CD4-positive, alpha-beta memory T cell (primary cell): ENCODE measurements at regions not wholly inside any gene's neighbourhood (a gene's known extent, or its start where the extent isn't known, plus 50 kb on each side); places are given as distances from the start of the nearest gene placed in this dataset.

ENCODE experiments used
- CTCF ChIA-PET: fragments of 350-600 bp; sonication (Branson Sonifier 250); formaldehyde crosslinking; loops from one replicate; lab custom pipeline; 2021; ENCODE audit warnings: inconsistent platforms; ENCODE audit not compliant: partially characterized antibody; lab: Charles Lee
- POLR2A ChIA-PET: fragments of 350-600 bp; sonication (Branson Sonifier 250); formaldehyde crosslinking; loops from one replicate; lab custom pipeline; 2021; ENCODE audit not compliant: partially characterized antibody; lab: Charles Lee
- DNase-seq, 5 donors: peaks; one replicate each; pipeline versions ENCODE4 v3.0.0 to v3.0.0-alpha.2; 2020 to 2022; ENCODE audit warnings: mixed read lengths in 1 of 5
- H3K27ac ChIP-seq: one replicate; pipeline ENCODE4 v1.7.0; 2013; ENCODE audit warnings: low read depth, low read length
- H3K27me3 ChIP-seq: 2 replicates; pipeline ENCODE4 v1.7.0; 2013; ENCODE audit warnings: mild to moderate bottlenecking, low read length, moderate library complexity; ENCODE audit not compliant: insufficient read depth
- H3K36me3 ChIP-seq: 2 replicates; pipeline ENCODE4 v1.7.0; 2013; ENCODE audit warnings: mild to moderate bottlenecking, low read length, moderate library complexity; ENCODE audit not compliant: insufficient read depth
- H3K4me1 ChIP-seq: 2 replicates; pipeline ENCODE4 v1.7.0; 2013; ENCODE audit warnings: mild to moderate bottlenecking, low read length, moderate library complexity; ENCODE audit not compliant: insufficient read depth
- H3K4me3 ChIP-seq, 2 donors: one replicate each; pipeline ENCODE4 v1.7.0; 2013; ENCODE audit warnings: low read length in 2 of 2, mild to moderate bottlenecking in 1 of 2
- H3K9me3 ChIP-seq, 2 donors: one replicate each; pipeline ENCODE4 v1.7.0; 2013; ENCODE audit warnings: low read length in 2 of 2, control low read depth in 1 of 2; ENCODE audit not compliant: control insufficient read depth in 1 of 2
- H3K27ac Mint-ChIP-seq, 7 donors: one replicate each; pipeline ENCODE4 v1.8.0; 2020 to 2021; ENCODE audit warnings: mixed read lengths in 7 of 7, mild to moderate bottlenecking in 6 of 7, inconsistent platforms in 3 of 7, moderate library complexity in 3 of 7
- H3K27me3 Mint-ChIP-seq, 2 donors: one replicate each; pipeline ENCODE4 v1.8.0; 2020 to 2021; ENCODE audit warnings: mixed read lengths in 2 of 2
- H3K36me3 Mint-ChIP-seq, 2 donors: one replicate each; pipeline ENCODE4 v1.8.0; 2020 to 2021; ENCODE audit warnings: mixed read lengths in 2 of 2, inconsistent platforms in 1 of 2, mild to moderate bottlenecking in 1 of 2
- H3K4me1 Mint-ChIP-seq, 4 donors: one replicate each; pipeline ENCODE4 v1.8.0; 2020 to 2021; ENCODE audit warnings: mixed read lengths in 4 of 4, mild to moderate bottlenecking in 1 of 4
- H3K4me3 Mint-ChIP-seq, 8 donors: one replicate each; pipeline ENCODE4 v1.8.0; 2020 to 2021; ENCODE audit warnings: mixed read lengths in 8 of 8, mild to moderate bottlenecking in 7 of 8, moderate library complexity in 6 of 8, inconsistent platforms in 3 of 8
- H3K9me3 Mint-ChIP-seq, 8 donors: one replicate each; pipeline ENCODE4 v1.8.0; 2020 to 2021; ENCODE audit warnings: mixed read lengths in 8 of 8, mild to moderate bottlenecking in 5 of 8, inconsistent platforms in 3 of 8, moderate library complexity in 1 of 8
- intact Hi-C: fragments of 100-400 bp; cut with micrococcal nuclease; formaldehyde crosslinking; loops from one replicate; pipeline ENCODE4 v1.15.1; 2023

DNA sequence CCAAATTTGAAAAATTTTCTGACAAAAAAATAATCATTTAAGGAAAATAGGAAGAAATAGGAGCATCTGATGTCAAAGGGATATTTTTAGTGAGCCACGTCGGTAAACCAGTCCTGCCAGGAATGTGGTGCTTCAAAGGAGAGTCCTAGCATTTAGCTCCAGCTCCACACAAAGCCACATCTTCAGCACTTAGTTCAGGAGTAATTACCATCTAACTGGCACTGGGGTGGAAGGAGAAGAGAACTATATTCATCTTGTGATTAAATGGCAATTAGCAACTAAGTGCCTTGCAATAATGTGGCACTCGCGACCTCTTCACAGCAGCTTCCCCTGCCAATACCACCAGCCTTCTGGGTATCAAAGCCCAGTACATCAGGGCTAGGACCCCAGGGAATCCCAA, 409.1 kb downstream of the SETD4 start:
- Mint-ChIP-seq H3K9me3 (no peaks in the 10 kb centered on the region), H3K27me3 (peaks cover 13% of the 10 kb centered on the region in 2 donors), H3K27ac (no peak overlapping the region), H3K36me3 (no peaks in the 10 kb centered on the region), H3K4me3 (no peak overlapping the region), H3K4me1 (no peaks in the 10 kb centered on the region)
- Histone ChIP-seq H3K27me3 (no peaks in the 10 kb centered on the region), H3K36me3 (no peaks in the 10 kb centered on the region), H3K9me3 (no peaks in the 10 kb centered on the region), H3K4me3 (no peak overlapping the region), H3K27ac (no peak overlapping the region), H3K4me1 (no peaks in the 10 kb centered on the region)
- no peak for DNase-seq
- ChIA-PET POLR2A (no interaction called here), CTCF (no interaction called here)
- intact Hi-C loops, result no loop called here

DNA sequence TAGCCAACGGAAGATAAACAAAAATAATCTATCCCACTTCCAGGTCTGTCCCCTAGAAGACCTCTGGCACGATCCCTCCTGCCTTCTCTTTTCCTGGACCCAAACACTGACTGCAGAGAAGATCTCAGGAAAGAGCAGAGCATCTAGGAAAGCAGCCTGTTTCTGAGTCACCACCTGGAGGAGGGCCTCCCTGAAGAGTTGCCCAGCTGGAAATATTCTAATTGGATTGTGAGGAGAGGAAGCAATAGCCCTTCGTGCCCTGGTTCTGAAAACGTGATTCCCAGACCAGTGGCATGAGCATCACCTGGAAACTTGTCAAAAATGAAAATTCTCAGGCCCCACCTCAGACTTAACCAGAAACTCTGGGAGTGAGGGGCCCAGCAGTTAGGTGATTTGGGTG, 411.1 kb downstream of the SETD4 start:
- POLR2A ChIA-PET, result no interaction called here
- H3K27ac Mint-ChIP-seq, result no peak overlapping the region
- H3K4me1 ChIP-seq, result no peaks in the 10 kb centered on the region

DNA sequence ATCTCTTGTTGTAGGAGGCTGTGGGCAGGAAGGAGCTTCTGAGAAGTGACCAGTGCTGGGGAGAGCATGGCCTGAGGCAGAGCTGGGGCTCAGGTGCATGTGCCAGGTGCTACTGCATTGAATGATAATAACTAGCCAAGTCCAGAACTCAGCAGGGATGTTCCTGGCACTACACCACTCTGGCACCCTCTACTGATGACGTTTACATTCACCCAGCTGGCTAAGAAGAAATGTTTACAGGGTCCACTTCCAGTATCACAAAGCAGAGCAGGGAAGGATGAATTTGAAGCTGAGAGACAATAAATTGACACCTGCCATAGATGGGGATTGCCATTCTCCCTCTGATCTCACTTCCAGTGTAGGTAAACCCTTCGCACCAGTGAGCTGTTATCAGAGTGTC, 411.8 kb downstream of the SETD4 start:
- H3K27ac Mint-ChIP-seq, result no peak overlapping the region
- H3K4me3 ChIP-seq, result no peak overlapping the region
- CTCF ChIA-PET, result no interaction called here

More for the DNA sequence above, 411.1 kb downstream of the SETD4 start:
- H3K36me3 ChIP-seq, result no peaks in the 10 kb centered on the region
- H3K9me3 Mint-ChIP-seq, result no peaks in the 10 kb centered on the region
- no peaks in the 10 kb centered on the region for H3K9me3 ChIP-seq
- H3K4me3 Mint-ChIP-seq, result no peak overlapping the region
- intact Hi-C loops, result no loop called here
- H3K27me3 ChIP-seq, result no peaks in the 10 kb centered on the region
- CTCF ChIA-PET, result no interaction called here
- no peak overlapping the region for H3K27ac ChIP-seq
- H3K4me3 ChIP-seq, result no peak overlapping the region
- H3K36me3 Mint-ChIP-seq, result no peaks in the 10 kb centered on the region
- peaks cover 13 to 18% of the 10 kb centered on the region in 2 donors for H3K27me3 Mint-ChIP-seq
- DNase-seq, result no peak
- no peaks in the 10 kb centered on the region for H3K4me1 Mint-ChIP-seq

DNA sequence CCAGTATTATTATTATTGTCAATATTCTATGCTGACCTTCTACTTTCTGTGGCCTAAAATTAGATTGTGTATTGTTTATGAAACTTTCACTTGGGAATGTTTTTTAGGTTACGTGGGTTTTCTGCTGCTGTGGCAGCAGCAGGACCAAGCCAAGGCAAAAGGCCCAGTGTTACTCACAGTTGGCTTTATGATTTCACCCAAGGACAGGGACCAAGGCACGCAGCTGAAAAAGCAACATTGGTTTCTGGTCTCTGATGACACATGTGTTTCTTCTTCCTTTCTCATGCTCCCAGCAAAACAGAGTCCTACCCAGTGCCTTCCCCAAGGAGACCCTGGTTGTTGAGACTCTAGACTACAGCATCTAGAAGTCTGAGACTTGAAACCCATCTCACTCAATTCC, 413.7 kb downstream of the SETD4 start:
- POLR2A ChIA-PET, result no interaction called here
- H3K4me3 Mint-ChIP-seq, result no peak overlapping the region
- Histone ChIP-seq H3K36me3 (no peaks in the 10 kb centered on the region), H3K9me3 (no peaks in the 10 kb centered on the region), H3K4me1 (no peaks in the 10 kb centered on the region), H3K4me3 (no peak overlapping the region), H3K27me3 (no peaks in the 10 kb centered on the region), H3K27ac (no peak overlapping the region)
- CTCF ChIA-PET, result no interaction called here
- no peaks in the 10 kb centered on the region for H3K4me1 Mint-ChIP-seq
- no peak overlapping the region for H3K27ac Mint-ChIP-seq
- H3K36me3 Mint-ChIP-seq, result no peaks in the 10 kb centered on the region
- intact Hi-C loops, result no loop called here
- H3K27me3 Mint-ChIP-seq, result peaks cover 20 to 27% of the 10 kb centered on the region in 2 donors
- H3K9me3 Mint-ChIP-seq, result no peaks in the 10 kb centered on the region
- no peak for DNase-seq

More for the DNA sequence above, 411.8 kb downstream of the SETD4 start:
- no peaks in the 10 kb centered on the region for H3K36me3 Mint-ChIP-seq
- Histone ChIP-seq H3K27me3 (no peaks in the 10 kb centered on the region), H3K9me3 (no peaks in the 10 kb centered on the region), H3K36me3 (no peaks in the 10 kb centered on the region), H3K4me1 (no peaks in the 10 kb centered on the region), H3K27ac (no peak overlapping the region)
- POLR2A ChIA-PET, result no interaction called here
- peaks cover 13 to 20% of the 10 kb centered on the region in 2 donors for H3K27me3 Mint-ChIP-seq
- no peak overlapping the region for H3K4me3 Mint-ChIP-seq
- H3K9me3 Mint-ChIP-seq, result no peaks in the 10 kb centered on the region
- H3K4me1 Mint-ChIP-seq, result no peaks in the 10 kb centered on the region
- DNase-seq, result no peak
- intact Hi-C loops, result no loop called here

DNA sequence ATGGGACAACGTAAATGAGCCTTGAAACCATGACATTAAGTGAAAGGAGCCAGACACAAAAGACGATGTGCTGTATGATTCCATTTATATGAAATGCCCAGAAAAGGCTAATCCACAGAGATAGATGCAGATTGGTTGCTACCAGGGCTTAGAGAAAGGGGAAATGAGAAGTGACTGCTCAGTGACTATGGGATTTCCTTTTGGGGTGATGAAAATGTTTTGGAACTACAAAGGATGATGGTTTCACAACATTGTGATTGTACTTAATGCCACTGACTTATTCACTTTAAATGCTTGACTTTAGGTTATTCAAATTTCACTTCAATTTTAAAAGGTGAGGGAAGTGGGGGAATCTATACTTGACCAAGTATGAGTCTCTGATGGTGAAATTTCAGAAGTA, 414.3 kb downstream of the SETD4 start:
- Mint-ChIP-seq H3K9me3 (no peaks in the 10 kb centered on the region), H3K4me1 (no peaks in the 10 kb centered on the region), H3K27me3 (peaks cover 20 to 27% of the 10 kb centered on the region in 2 donors), H3K27ac (no peak overlapping the region), H3K36me3 (no peaks in the 10 kb centered on the region), H3K4me3 (no peak overlapping the region)
- DNase-seq, result no peak
- ChIA-PET POLR2A (no interaction called here), CTCF (no interaction called here)
- Histone ChIP-seq H3K36me3 (no peaks in the 10 kb centered on the region), H3K27me3 (no peaks in the 10 kb centered on the region), H3K4me1 (no peaks in the 10 kb centered on the region), H3K4me3 (no peak overlapping the region), H3K27ac (no peak overlapping the region), H3K9me3 (no peaks in the 10 kb centered on the region)
- intact Hi-C loops, result no loop called here

DNA sequence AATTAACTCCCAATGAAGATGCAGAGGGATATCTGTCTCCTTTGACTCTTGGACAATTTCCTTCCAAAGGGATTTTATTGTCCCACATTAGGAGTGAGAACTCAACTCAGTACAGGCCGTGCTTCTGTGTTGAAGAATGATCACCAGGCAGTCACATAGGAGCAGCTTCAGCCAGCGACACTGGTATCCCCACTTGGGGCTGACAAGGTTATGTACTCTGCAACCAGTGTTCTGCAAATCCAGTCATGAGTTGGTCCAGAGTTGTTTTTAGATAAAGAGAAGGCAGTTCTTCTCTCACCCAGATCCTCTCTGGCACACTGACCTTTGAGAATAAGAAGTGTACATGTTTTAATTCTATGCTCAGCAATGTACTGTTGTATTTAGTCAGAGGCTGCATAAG, 415.8 kb downstream of the SETD4 start:
- DNase-seq, result no peak
- Histone ChIP-seq H3K4me1 (no peaks in the 10 kb centered on the region), H3K9me3 (no peaks in the 10 kb centered on the region), H3K4me3 (no peak overlapping the region), H3K36me3 (no peaks in the 10 kb centered on the region), H3K27ac (no peak overlapping the region), H3K27me3 (no peaks in the 10 kb centered on the region)
- CTCF ChIA-PET, result no interaction called here
- Mint-ChIP-seq H3K27me3 (peaks cover 19 to 26% of the 10 kb centered on the region in 2 donors), H3K36me3 (no peaks in the 10 kb centered on the region), H3K4me1 (no peaks in the 10 kb centered on the region), H3K4me3 (no peak overlapping the region), H3K27ac (no peak overlapping the region), H3K9me3 (no peaks in the 10 kb centered on the region)
- intact Hi-C loops, result no loop called here
- POLR2A ChIA-PET, result no interaction called here

DNA sequence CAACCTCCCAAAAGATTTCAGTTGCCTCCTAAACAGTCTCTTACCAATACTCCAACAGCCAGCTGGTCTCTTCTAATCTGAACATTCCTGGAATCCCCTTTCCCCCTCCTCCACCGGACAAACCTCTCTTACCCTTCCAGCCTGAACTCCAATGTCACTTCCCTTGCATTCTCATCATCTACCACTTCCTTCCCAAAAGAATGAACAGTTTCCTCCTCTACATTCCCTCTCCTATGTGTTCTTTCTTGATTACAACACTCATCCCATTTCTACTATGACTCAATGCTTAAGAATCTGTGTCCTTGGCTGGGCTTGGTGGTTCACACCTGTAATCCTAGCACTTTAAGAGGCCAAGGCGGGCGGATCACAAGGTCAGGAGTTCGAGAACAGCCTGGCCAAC, 417.1 kb downstream of the SETD4 start:
- no peaks in the 10 kb centered on the region for H3K4me1 Mint-ChIP-seq
- no peak for DNase-seq
- intact Hi-C loops, result no loop called here
- H3K9me3 Mint-ChIP-seq, result no peaks in the 10 kb centered on the region
- H3K4me1 ChIP-seq, result no peaks in the 10 kb centered on the region
- no peak overlapping the region for H3K4me3 ChIP-seq
- no peak overlapping the region for H3K4me3 Mint-ChIP-seq
- H3K9me3 ChIP-seq, result no peaks in the 10 kb centered on the region
- no peak overlapping the region for H3K27ac ChIP-seq
- ChIA-PET POLR2A (no interaction called here), CTCF (no interaction called here)
- H3K27me3 Mint-ChIP-seq, result peaks cover 23 to 24% of the 10 kb centered on the region in 2 donors
- no peaks in the 10 kb centered on the region for H3K36me3 Mint-ChIP-seq
- H3K36me3 ChIP-seq, result no peaks in the 10 kb centered on the region
- H3K27ac Mint-ChIP-seq, result no peak overlapping the region
- H3K27me3 ChIP-seq, result no peaks in the 10 kb centered on the region
